CD14-positive monocyte (primary cell): ENCODE measurements at regions not wholly inside any gene's neighbourhood (a gene's known extent, or its start where the extent isn't known, plus 50 kb on each side); places are given as distances from the start of the nearest gene placed in this dataset.

Source experiments
- DNase-seq, 3 donors: peaks; one replicate each; pipeline ENCODE4 v3.0.0-alpha.2; 2011 to 2022
- H2AFZ ChIP-seq: 2 replicates; pipeline ENCODE4 v1.6.0; 2012; ENCODE audit warnings: mild to moderate bottlenecking, low read depth, low read length, inconsistent platforms; ENCODE audit not compliant: insufficient read depth, poor library complexity, severe bottlenecking
- H3K27ac ChIP-seq, 2 donors: 1 replicate in 1 of 2; 2 replicates in 1 of 2; pipeline ENCODE4 v1.5.1; 2012 to 2013; ENCODE audit warnings: low read length in 2 of 2, control low read depth in 1 of 2, inconsistent platforms in 1 of 2, low read depth in 1 of 2, mild to moderate bottlenecking in 1 of 2
- H3K27me3 ChIP-seq, 2 donors: one replicate each; pipeline versions ENCODE4 v1.6.0 to v1.6.1; 2011 to 2013; ENCODE audit warnings: low read length in 2 of 2; ENCODE audit not compliant: control insufficient read depth in 2 of 2, insufficient read depth in 2 of 2
- H3K36me3 ChIP-seq, 2 donors: replicated peaks in 1 of 2; 1 replicate in 1 of 2; 2 replicates in 1 of 2; pipeline versions ENCODE4 v1.5.1 to v1.6.1; 2012 to 2013; ENCODE audit warnings: low read length in 2 of 2, control low read depth in 1 of 2, inconsistent platforms in 1 of 2, mild to moderate bottlenecking in 1 of 2; ENCODE audit not compliant: insufficient read depth in 2 of 2, control insufficient read depth in 1 of 2
- H3K4me1 ChIP-seq, 2 donors: 1 replicate in 1 of 2; 2 replicates in 1 of 2; pipeline versions ENCODE4 v1.5.1 to v1.6.1; 2012 to 2013; ENCODE audit warnings: low read length in 2 of 2, control low read depth in 1 of 2, inconsistent platforms in 1 of 2, mild to moderate bottlenecking in 1 of 2, moderate library complexity in 1 of 2; ENCODE audit not compliant: insufficient read depth in 2 of 2, control insufficient read depth in 1 of 2
- H3K4me2 ChIP-seq: replicated peaks from 2 replicates; pipeline ENCODE3; 2012; ENCODE audit warnings: low read length, moderate library complexity, mild to moderate bottlenecking; ENCODE audit not compliant: poor library complexity, severe bottlenecking; ENCODE audit errors: extremely low read depth
- H3K4me3 ChIP-seq, 3 experiments: fragments of 200-600 bp in 1 of 3; sonication (generic) in 1 of 3; replicated peaks in 1 of 3; 1 replicate in 2 of 3; 2 replicates in 1 of 3; pipeline ENCODE4 v1.5.1; 2011 to 2013; ENCODE audit warnings: low read length in 3 of 3, mild to moderate bottlenecking in 3 of 3, control low read depth in 2 of 3, low read depth in 2 of 3, inconsistent platforms in 1 of 3, moderate library complexity in 1 of 3
- H3K79me2 ChIP-seq: 2 replicates; pipeline ENCODE4 v1.6.0; 2012; ENCODE audit warnings: mild to moderate bottlenecking, control low read depth, inconsistent platforms, low read length, moderate library complexity; ENCODE audit not compliant: insufficient read depth
- H3K9ac ChIP-seq: 2 replicates; pipeline ENCODE4 v1.6.0; 2017; ENCODE audit warnings: low read length, mild to moderate bottlenecking; ENCODE audit not compliant: insufficient read depth, poor library complexity, severe bottlenecking
- H3K9me3 ChIP-seq, 2 donors: replicated peaks in 1 of 2; 1 replicate in 1 of 2; 2 replicates in 1 of 2; pipeline versions ENCODE4 v1.5.1 to v1.6.1; 2012 to 2013; ENCODE audit warnings: low read length in 2 of 2, control low read depth in 1 of 2; ENCODE audit not compliant: control insufficient read depth in 1 of 2, insufficient read depth in 1 of 2
- H4K20me1 ChIP-seq: 2 replicates; pipeline ENCODE4 v1.6.0; 2012; ENCODE audit warnings: mild to moderate bottlenecking, low read length, control low read depth, moderate library complexity; ENCODE audit not compliant: insufficient read depth
- H3K27ac Mint-ChIP-seq, 7 donors: one replicate each; pipeline ENCODE4 v1.8.0; 2020; ENCODE audit warnings: mild to moderate bottlenecking in 7 of 7, mixed read lengths in 7 of 7, moderate library complexity in 6 of 7, inconsistent platforms in 2 of 7
- H3K27me3 Mint-ChIP-seq, 3 donors: one replicate each; pipeline ENCODE4 v1.8.0; 2021 to 2022; ENCODE audit warnings: low read depth in 3 of 3, mild to moderate bottlenecking in 3 of 3, mixed read lengths in 3 of 3, moderate library complexity in 3 of 3, inconsistent platforms in 1 of 3
- H3K36me3 Mint-ChIP-seq, 2 donors: one replicate each; pipeline ENCODE4 v1.8.0; 2020; ENCODE audit warnings: mixed read lengths in 2 of 2, inconsistent platforms in 1 of 2, mild to moderate bottlenecking in 1 of 2
- H3K4me1 Mint-ChIP-seq: one replicate; pipeline ENCODE4 v1.8.0; 2020; ENCODE audit warnings: mild to moderate bottlenecking, mixed read lengths
- H3K4me3 Mint-ChIP-seq, 2 donors: one replicate each; pipeline ENCODE4 v1.8.0; 2020; ENCODE audit warnings: mild to moderate bottlenecking in 2 of 2, mixed read lengths in 2 of 2, moderate library complexity in 1 of 2
- H3K9me3 Mint-ChIP-seq, 7 donors: one replicate each; pipeline ENCODE4 v1.8.0; 2020 to 2022; ENCODE audit warnings: mixed read lengths in 7 of 7, mild to moderate bottlenecking in 6 of 7, moderate library complexity in 6 of 7, inconsistent platforms in 2 of 7
- CTCF ChIP-seq: fragments of 200-600 bp; IDR thresholded peaks from one replicate; pipeline ENCODE4 v1.8.0; 2022; ENCODE audit warnings: antibody characterized with exemption, mild to moderate bottlenecking
- WGBS: methylation state at CpG from one replicate; pipeline ENCODE4 v1.1.5; 2013; ENCODE audit warnings: missing lambda C conversion rate; ENCODE audit not compliant: insufficient coverage; 5-methylcytosine and 5-hydroxymethylcytosine counted together
- intact Hi-C, 2 donors: fragments of 100-400 bp; cut with micrococcal nuclease; formaldehyde crosslinking; loops; one replicate each; pipeline versions ENCODE4 v1.15.0 to v1.15.1; 2023

GRCh38 chr13:69425235-69425634 is 682.4 kb upstream of the ATXN8OS start:
- Histone ChIP-seq H4K20me1 (no peaks in the 10 kb centered on the region), H3K9ac (no peak overlapping the region), H3K36me3 (no peaks in the 10 kb centered on the region), H3K4me3 (no peak overlapping the region), H2AFZ (no peak overlapping the region), H3K79me2 (no peaks in the 10 kb centered on the region), H3K9me3 (peaks cover 29 to 37% of the 10 kb centered on the region in 2 donors), H3K4me1 (no peaks in the 10 kb centered on the region), H3K4me2 (no peak overlapping the region), H3K27ac (no peak overlapping the region), H3K27me3 (no peaks in the 10 kb centered on the region)
- intact Hi-C loops: no loop called here
- DNase-seq: no peak
- Mint-ChIP-seq H3K4me3 (no peak overlapping the region), H3K36me3 (no peaks in the 10 kb centered on the region), H3K27ac (no peak overlapping the region), H3K4me1 (no peaks in the 10 kb centered on the region), H3K9me3 (peaks cover 9 to 34% (median 18%) of the 10 kb centered on the region in 7 donors), H3K27me3 (no peaks in the 10 kb centered on the region)
- no peak for TF ChIP-seq CTCF

GRCh38 chr13:69423844-69424243 is 683.8 kb upstream of the ATXN8OS start:
- intact Hi-C loops: no loop called here
- peaks cover 36 to 44% of the 10 kb centered on the region in 2 donors for H3K9me3 ChIP-seq
- H3K27me3 Mint-ChIP-seq: no peaks in the 10 kb centered on the region

More at GRCh38 chr13:69423844-69424243, 683.8 kb upstream of the ATXN8OS start:
- Histone ChIP-seq H3K4me3 (no peak overlapping the region), H3K27ac (no peak overlapping the region), H3K27me3 (no peaks in the 10 kb centered on the region), H2AFZ (no peak overlapping the region), H3K79me2 (no peaks in the 10 kb centered on the region), H3K4me1 (no peaks in the 10 kb centered on the region), H4K20me1 (no peaks in the 10 kb centered on the region), H3K36me3 (no peaks in the 10 kb centered on the region), H3K4me2 (no peak overlapping the region), H3K9ac (no peak overlapping the region)
- DNase-seq: no peak
- Mint-ChIP-seq H3K9me3 (peaks cover 12 to 42% (median 22%) of the 10 kb centered on the region in 7 donors), H3K27ac (no peak overlapping the region), H3K36me3 (no peaks in the 10 kb centered on the region), H3K4me3 (no peak overlapping the region), H3K4me1 (no peaks in the 10 kb centered on the region)
- WGBS: 84% methylated on average over 2 of the region's 2 CpGs
- TF ChIP-seq CTCF: no peak
